ENCODE measurements at regions not wholly inside any gene's neighbourhood (a gene's known extent, or its start where the extent isn't known, plus 50 kb on each side); places are given as distances from the start of the nearest gene placed in this dataset.
A peak's percentile ranks its signal among the peaks of the same experiment; 100 is the strongest.

- no peaks in the 10 kb centered on the region for H3K27me3 ChIP-seq
- H3K9me3 ChIP-seq (ENCODE audit: low read depth) = no peaks in the 10 kb centered on the region
- H3K36me3 ChIP-seq = no peaks in the 10 kb centered on the region
- no peak overlapping the region for H3K27ac ChIP-seq
- H3K4me3 ChIP-seq = no peak overlapping the region
- TF ChIP-seq CTCF (IDR thresholded peaks at IDR 0.05; ENCODE audit: low read depth, low read length) = no peak
- no peak for DNase-seq (ENCODE audit: low read depth in 1 of 2, low spot score in 1 of 2)
- peaks cover 20% of the 10 kb centered on the region for H3K4me1 ChIP-seq (ENCODE audit: low read depth)
These were observed 1999.3 kb upstream of the CDH9 start for GRCh38 chr5:29037716-29038115.

- no peak for TF ChIP-seq CTCF (IDR thresholded peaks at IDR 0.05; ENCODE audit: low read depth, low read length)
- DNase-seq (ENCODE audit: low read depth in 1 of 2, low spot score in 1 of 2) = no peak
- H3K9me3 ChIP-seq (ENCODE audit: low read depth) = no peaks in the 10 kb centered on the region
- H3K27me3 ChIP-seq = no peaks in the 10 kb centered on the region
- H3K4me1 ChIP-seq (ENCODE audit: low read depth) = no peaks in the 10 kb centered on the region
- no peaks in the 10 kb centered on the region for H3K36me3 ChIP-seq
- no peak overlapping the region for H3K27ac ChIP-seq
- no peak overlapping the region for H3K4me3 ChIP-seq
These were observed 1985.7 kb upstream of the CDH9 start for GRCh38 chr5:29024052-29024451.

- Histone ChIP-seq H3K27me3 (no peaks in the 10 kb centered on the region), H3K27ac (no peak overlapping the region), H3K4me3 (no peak overlapping the region), H3K36me3 (no peaks in the 10 kb centered on the region), H3K4me1 (ENCODE audit: low read depth) (no peaks in the 10 kb centered on the region), H3K9me3 (ENCODE audit: low read depth) (no peaks in the 10 kb centered on the region)
- TF ChIP-seq CTCF (IDR thresholded peaks at IDR 0.05; ENCODE audit: low read depth, low read length) = no peak
- DNase-seq (ENCODE audit: low read depth in 1 of 2, low spot score in 1 of 2) = no peak
These were observed 1985.2 kb upstream of the CDH9 start for GRCh38 chr5:29023541-29023940.

- no peak for TF ChIP-seq CTCF (IDR thresholded peaks at IDR 0.05; ENCODE audit: low read depth, low read length)
- Histone ChIP-seq H3K9me3 (ENCODE audit: low read depth) (no peaks in the 10 kb centered on the region), H3K27me3 (no peaks in the 10 kb centered on the region)
These were observed 1979.1 kb upstream of the CDH9 start for GRCh38 chr5:29017501-29017900.

GRCh38 chr5:29016067-29016466, 1977.7 kb upstream of the CDH9 start:
- H3K4me3 ChIP-seq = no peak overlapping the region
- H3K4me1 ChIP-seq (ENCODE audit: low read depth) = no peaks in the 10 kb centered on the region
- no peak for DNase-seq (ENCODE audit: low read depth in 1 of 2, low spot score in 1 of 2)
- no peaks in the 10 kb centered on the region for H3K36me3 ChIP-seq
- H3K27me3 ChIP-seq = no peaks in the 10 kb centered on the region
- H3K9me3 ChIP-seq (ENCODE audit: low read depth) = no peaks in the 10 kb centered on the region
- no peak for TF ChIP-seq CTCF (IDR thresholded peaks at IDR 0.05; ENCODE audit: low read depth, low read length)
- H3K27ac ChIP-seq = no peak overlapping the region

More at GRCh38 chr5:29017501-29017900, 1979.1 kb upstream of the CDH9 start:
- peak in 1 of 2 donors; percentile 10 for DNase-seq (ENCODE audit: low read depth in 1 of 2, low spot score in 1 of 2)
- Histone ChIP-seq H3K36me3 (no peaks in the 10 kb centered on the region), H3K4me1 (ENCODE audit: low read depth) (no peaks in the 10 kb centered on the region), H3K4me3 (no peak overlapping the region), H3K27ac (no peak overlapping the region)

- H3K4me3 ChIP-seq = no peak overlapping the region
- no peak for TF ChIP-seq CTCF (IDR thresholded peaks at IDR 0.05; ENCODE audit: low read depth, low read length)
- no peaks in the 10 kb centered on the region for H3K4me1 ChIP-seq (ENCODE audit: low read depth)
- H3K27me3 ChIP-seq = no peaks in the 10 kb centered on the region
- no peaks in the 10 kb centered on the region for H3K9me3 ChIP-seq (ENCODE audit: low read depth)
- no peak overlapping the region for H3K27ac ChIP-seq
- no peak for DNase-seq (ENCODE audit: low read depth in 1 of 2, low spot score in 1 of 2)
- H3K36me3 ChIP-seq = no peaks in the 10 kb centered on the region
These were observed 1977.1 kb upstream of the CDH9 start for GRCh38 chr5:29015523-29015922.

All from cardiac muscle cell (in vitro differentiated cells and primary cell).